Fibroblast of lung (primary cell): ENCODE measurements at regions not wholly inside any gene's neighbourhood (a gene's known extent, or its start where the extent isn't known, plus 50 kb on each side); places are given as distances from the start of the nearest gene placed in this dataset.
"Not testable (repeated sequence)": the region's sequence is repeated elsewhere in the genome, so short reads cannot be mapped to it uniquely, and the experiment has no call there.

Experiments used
- EZH2 ChIP-seq: IDR thresholded peaks from 2 replicates; pipeline ENCODE4 v1.5.1; 2012; ENCODE audit warnings: low read length, control low read depth, mild to moderate bottlenecking; ENCODE audit errors: missing control alignments
- TF ChIP-seq, protein P1 (sequence below), 2 donors: IDR thresholded peaks in 1 of 2; conservative IDR thresholded peaks in 1 of 2; 1 replicate in 1 of 2; 2 replicates in 1 of 2; pipeline ENCODE4 v1.5.1; 2011 to 2012; ENCODE audit warnings: low read length in 2 of 2, control low read depth in 1 of 2, inconsistent platforms in 1 of 2, low read depth in 1 of 2, mild to moderate bottlenecking in 1 of 2

DNA sequence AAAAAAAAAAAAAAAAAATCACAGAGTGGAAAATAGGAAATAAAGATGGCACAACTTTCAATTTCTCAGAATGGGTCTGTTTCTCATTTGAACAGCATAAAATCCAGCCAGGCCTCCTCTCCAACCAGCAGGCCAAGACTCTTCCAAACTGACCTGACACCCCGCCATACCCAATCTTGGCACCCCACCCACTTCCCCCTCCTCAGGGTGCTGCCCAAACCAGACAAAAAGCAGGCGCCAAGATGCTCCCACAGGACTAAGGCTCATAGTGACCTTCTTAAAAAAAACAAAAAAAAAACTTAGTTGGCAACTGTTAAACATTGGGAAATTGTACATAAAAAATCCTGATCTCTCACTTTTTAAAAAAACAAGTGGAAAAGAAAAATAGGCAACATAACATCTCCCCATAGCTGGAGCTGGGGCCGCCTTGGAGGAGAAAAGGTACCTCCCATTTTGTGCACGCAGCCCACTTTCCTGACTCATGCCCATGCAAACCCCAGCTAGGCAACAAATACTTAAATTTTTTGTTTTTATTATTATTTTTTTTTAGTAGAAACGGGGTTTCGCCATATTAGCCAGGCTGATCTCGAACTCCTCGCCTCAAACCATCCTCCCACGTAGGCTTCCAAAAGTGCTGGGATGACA is 124.9 kb upstream of the RRN3 start:
- TF ChIP-seq, protein P1, sequence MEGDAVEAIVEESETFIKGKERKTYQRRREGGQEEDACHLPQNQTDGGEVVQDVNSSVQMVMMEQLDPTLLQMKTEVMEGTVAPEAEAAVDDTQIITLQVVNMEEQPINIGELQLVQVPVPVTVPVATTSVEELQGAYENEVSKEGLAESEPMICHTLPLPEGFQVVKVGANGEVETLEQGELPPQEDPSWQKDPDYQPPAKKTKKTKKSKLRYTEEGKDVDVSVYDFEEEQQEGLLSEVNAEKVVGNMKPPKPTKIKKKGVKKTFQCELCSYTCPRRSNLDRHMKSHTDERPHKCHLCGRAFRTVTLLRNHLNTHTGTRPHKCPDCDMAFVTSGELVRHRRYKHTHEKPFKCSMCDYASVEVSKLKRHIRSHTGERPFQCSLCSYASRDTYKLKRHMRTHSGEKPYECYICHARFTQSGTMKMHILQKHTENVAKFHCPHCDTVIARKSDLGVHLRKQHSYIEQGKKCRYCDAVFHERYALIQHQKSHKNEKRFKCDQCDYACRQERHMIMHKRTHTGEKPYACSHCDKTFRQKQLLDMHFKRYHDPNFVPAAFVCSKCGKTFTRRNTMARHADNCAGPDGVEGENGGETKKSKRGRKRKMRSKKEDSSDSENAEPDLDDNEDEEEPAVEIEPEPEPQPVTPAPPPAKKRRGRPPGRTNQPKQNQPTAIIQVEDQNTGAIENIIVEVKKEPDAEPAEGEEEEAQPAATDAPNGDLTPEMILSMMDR (conservative IDR thresholded peaks at IDR 0.05 in 1 of 2, IDR thresholded peaks at IDR 0.05 in 1 of 2; ENCODE audit: low read depth in 1 of 2, low read length in 2 of 2), result not testable (repeated sequence)
- TF ChIP-seq EZH2, result not testable (repeated sequence)
